ENCODE measurements at regions not wholly inside any gene's neighbourhood (a gene's known extent, or its start where the extent isn't known, plus 50 kb on each side); places are given as distances from the start of the nearest gene placed in this dataset.

GRCh38 chr2:22932288-22932687 is 452.7 kb upstream of the KLHL29 start:
- no peak for TF ChIP-seq Cebpa-rat (IDR thresholded peaks at IDR 0.05)
- Histone ChIP-seq H3K36me3 (no peaks in the 10 kb centered on the region), H3K4me1 (no peaks in the 10 kb centered on the region), H3K9me3 (replicated peaks in 1 of 11) (no peaks in the 10 kb centered on the region), H3K4me3 (no peak overlapping the region), H4K20me1 (no peaks in the 10 kb centered on the region), H3K27ac (no peak overlapping the region), H3K27me3 (no peaks in the 10 kb centered on the region), H3K4me2 (no peak overlapping the region), H3K9ac (no peak overlapping the region)

- no peaks in the 10 kb centered on the region for H4K20me1 ChIP-seq
- TF ChIP-seq Cebpa-rat (IDR thresholded peaks at IDR 0.05) = no peak
Measured at GRCh38 chr2:22934747-22935146, 450.2 kb upstream of the KLHL29 start.

GRCh38 chr2:22942441-22942840 is 442.5 kb upstream of the KLHL29 start:
- H4K20me1 ChIP-seq = no peaks in the 10 kb centered on the region
- H3K4me2 ChIP-seq = no peak overlapping the region
- no peak overlapping the region for H3K9ac ChIP-seq
- no peaks in the 10 kb centered on the region for H3K27me3 ChIP-seq
- no peaks in the 10 kb centered on the region for H3K9me3 ChIP-seq (replicated peaks in 1 of 11)
- H3K27ac ChIP-seq = no peak overlapping the region
- peaks cover 0 to 4% (median 0%) of the 10 kb centered on the region in 10 experiments; a peak in 3 of 20 replicates for H3K4me1 ChIP-seq
- H3K36me3 ChIP-seq = no peaks in the 10 kb centered on the region
- no peak overlapping the region for H3K4me3 ChIP-seq
- TF ChIP-seq Cebpa-rat (IDR thresholded peaks at IDR 0.05) = no peak

More at GRCh38 chr2:22934747-22935146, 450.2 kb upstream of the KLHL29 start:
- Histone ChIP-seq H3K27me3 (no peaks in the 10 kb centered on the region), H3K9me3 (replicated peaks in 1 of 11) (no peaks in the 10 kb centered on the region), H3K4me2 (no peak overlapping the region), H3K9ac (no peak overlapping the region), H3K36me3 (no peaks in the 10 kb centered on the region), H3K27ac (no peak overlapping the region), H3K4me1 (no peaks in the 10 kb centered on the region), H3K4me3 (no peak overlapping the region)

- Histone ChIP-seq H3K36me3 (no peaks in the 10 kb centered on the region), H4K20me1 (no peaks in the 10 kb centered on the region), H3K4me2 (no peak overlapping the region), H3K9ac (no peak overlapping the region), H3K4me1 (peaks cover 0 to 21% (median 0%) of the 10 kb centered on the region in 10 experiments; a peak in 3 of 20 replicates), H3K4me3 (no peak overlapping the region), H3K9me3 (replicated peaks in 1 of 11) (no peaks in the 10 kb centered on the region), H3K27ac (no peak overlapping the region), H3K27me3 (no peaks in the 10 kb centered on the region)
- no peak for TF ChIP-seq Cebpa-rat (IDR thresholded peaks at IDR 0.05)
Measured at GRCh38 chr2:22944143-22944542, 440.8 kb upstream of the KLHL29 start.

GRCh38 chr2:22946553-22946952 is 438.4 kb upstream of the KLHL29 start:
- Histone ChIP-seq H3K4me1 (peaks cover 0 to 40% (median 0%) of the 10 kb centered on the region in 10 experiments; a peak in 3 of 20 replicates), H3K9ac (no peak overlapping the region)
- TF ChIP-seq Cebpa-rat (IDR thresholded peaks at IDR 0.05) = no peak

GRCh38 chr2:22947741-22948140 is 437.2 kb upstream of the KLHL29 start:
- Histone ChIP-seq H3K4me1 (peaks cover 0 to 40% (median 0%) of the 10 kb centered on the region in 10 experiments; a peak in 3 of 20 replicates), H3K27me3 (no peaks in the 10 kb centered on the region), H3K4me3 (no peak overlapping the region), H3K27ac (no peak overlapping the region), H3K4me2 (peak overlapping the region in 3 of 11 experiments; percentile 26 to 62 (median 38); a peak in 5 of 22 replicates), H3K9ac (no peak overlapping the region), H3K9me3 (replicated peaks in 1 of 11) (no peaks in the 10 kb centered on the region), H4K20me1 (no peaks in the 10 kb centered on the region), H3K36me3 (no peaks in the 10 kb centered on the region)
- no peak for TF ChIP-seq Cebpa-rat (IDR thresholded peaks at IDR 0.05)

More at GRCh38 chr2:22946553-22946952, 438.4 kb upstream of the KLHL29 start:
- Histone ChIP-seq H3K9me3 (replicated peaks in 1 of 11) (no peaks in the 10 kb centered on the region), H3K4me3 (no peak overlapping the region), H3K27me3 (no peaks in the 10 kb centered on the region), H3K36me3 (no peaks in the 10 kb centered on the region), H4K20me1 (no peaks in the 10 kb centered on the region), H3K27ac (no peak overlapping the region), H3K4me2 (no peak overlapping the region)

- no peaks in the 10 kb centered on the region for H3K36me3 ChIP-seq
- H3K27ac ChIP-seq = no peak overlapping the region
- no peak overlapping the region for H3K9ac ChIP-seq
- no peaks in the 10 kb centered on the region; a peak in 1 of 22 replicates for H3K9me3 ChIP-seq (replicated peaks in 1 of 11)
- peaks cover 0 to 40% (median 0%) of the 10 kb centered on the region in 10 experiments; a peak in 3 of 20 replicates for H3K4me1 ChIP-seq
- H3K27me3 ChIP-seq = no peaks in the 10 kb centered on the region
- no peak overlapping the region for H3K4me3 ChIP-seq
- no peaks in the 10 kb centered on the region for H4K20me1 ChIP-seq
- no peak for TF ChIP-seq Cebpa-rat (IDR thresholded peaks at IDR 0.05)
- H3K4me2 ChIP-seq = peak overlapping the region in 2 of 11 experiments; percentile 30 to 47; a peak in 3 of 22 replicates
Measured at GRCh38 chr2:22950431-22950830, 434.5 kb upstream of the KLHL29 start.

GRCh38 chr2:22952656-22953225 is 432.2 kb upstream of the KLHL29 start:
- H3K9ac ChIP-seq = no peak overlapping the region
- H3K36me3 ChIP-seq = no peaks in the 10 kb centered on the region
- H3K27ac ChIP-seq = no peak overlapping the region
- no peaks in the 10 kb centered on the region; a peak in 1 of 22 replicates for H3K9me3 ChIP-seq (replicated peaks in 1 of 11)
- no peak overlapping the region for H3K4me3 ChIP-seq
- no peaks in the 10 kb centered on the region for H4K20me1 ChIP-seq
- TF ChIP-seq Cebpa-rat (IDR thresholded peaks at IDR 0.05) = no peak
- no peak overlapping the region for H3K4me2 ChIP-seq
- H3K27me3 ChIP-seq = no peaks in the 10 kb centered on the region
- H3K4me1 ChIP-seq = peaks cover 0 to 33% (median 7%) of the 10 kb centered on the region in 10 experiments; a peak in 16 of 20 replicates

- H3K27ac ChIP-seq = no peak overlapping the region
- no peak overlapping the region for H3K9ac ChIP-seq
- H3K4me1 ChIP-seq = peaks cover 0 to 14% (median 11%) of the 10 kb centered on the region in 10 experiments; a peak in 13 of 20 replicates
- no peaks in the 10 kb centered on the region; a peak in 1 of 22 replicates for H3K9me3 ChIP-seq (replicated peaks in 1 of 11)
- H3K4me2 ChIP-seq = peak overlapping the region in 8 of 11 experiments; percentile 11 to 50 (median 42); a peak in 13 of 22 replicates
- H4K20me1 ChIP-seq = no peaks in the 10 kb centered on the region
- no peaks in the 10 kb centered on the region for H3K27me3 ChIP-seq
- H3K4me3 ChIP-seq = no peak overlapping the region
- H3K36me3 ChIP-seq = no peaks in the 10 kb centered on the region
- TF ChIP-seq Cebpa-rat (IDR thresholded peaks at IDR 0.05) = no peak
Measured at GRCh38 chr2:22957446-22957845, 427.5 kb upstream of the KLHL29 start.

- Histone ChIP-seq H3K4me2 (peak overlapping the region in 7 of 11 experiments; percentile 11 to 50 (median 42); a peak in 9 of 22 replicates), H3K27me3 (no peaks in the 10 kb centered on the region), H3K9me3 (replicated peaks in 1 of 11) (no peaks in the 10 kb centered on the region; a peak in 1 of 22 replicates), H4K20me1 (no peaks in the 10 kb centered on the region), H3K36me3 (no peaks in the 10 kb centered on the region), H3K9ac (no peak overlapping the region), H3K4me3 (no peak overlapping the region), H3K4me1 (peaks cover 0 to 14% (median 11%) of the 10 kb centered on the region in 10 experiments; a peak in 13 of 20 replicates), H3K27ac (no peak overlapping the region)
- no peak for TF ChIP-seq Cebpa-rat (IDR thresholded peaks at IDR 0.05)
Measured at GRCh38 chr2:22958308-22958707, 426.7 kb upstream of the KLHL29 start.
